ENCODE measurements at regions not wholly inside any gene's neighbourhood (a gene's known extent, or its start where the extent isn't known, plus 50 kb on each side); places are given as distances from the start of the nearest gene placed in this dataset.

GRCh38 chr5:8478326-8478725 is 609.4 kb downstream of the MTRR start:
- no peaks in the 10 kb centered on the region for H3K27me3 ChIP-seq (ENCODE audit: insufficient read depth, low read depth, low read length)
- no peak overlapping the region for H3K4me2 ChIP-seq (ENCODE audit: low read length)
- no peaks in the 10 kb centered on the region for H3K79me2 ChIP-seq (replicated peaks; ENCODE audit: insufficient read depth, low read length)
- H3K36me3 ChIP-seq (ENCODE audit: insufficient read depth, low read length) = no peaks in the 10 kb centered on the region
- TF ChIP-seq CTCF (IDR thresholded peaks at IDR 0.05; ENCODE audit: poor library complexity, severe bottlenecking) = no peak
- TF ChIP-seq RAD21 (conservative IDR thresholded peaks at IDR 0.05) = no peak
- TF ChIP-seq REST (IDR thresholded peaks at IDR 0.05; ENCODE audit: borderline replicate concordance) = no peak
- no peak for TF ChIP-seq TAF1 (IDR thresholded peaks at IDR 0.05; ENCODE audit: low read depth)
- TF ChIP-seq POLR2AphosphoS5 (IDR thresholded peaks at IDR 0.05) = no peak
- TF ChIP-seq SMC3 (conservative IDR thresholded peaks at IDR 0.05; ENCODE audit: poor library complexity) = no peak
- no peak for TF ChIP-seq MXI1 (conservative IDR thresholded peaks at IDR 0.05; ENCODE audit: poor library complexity, severe bottlenecking)
- no peak for TF ChIP-seq EP300 (conservative IDR thresholded peaks at IDR 0.05; ENCODE audit: poor library complexity, severe bottlenecking)
- TF ChIP-seq EZH2 (IDR thresholded peaks at IDR 0.05; ENCODE audit: borderline replicate concordance, insufficient read depth, low read length, poor library complexity, severe bottlenecking) = no peak
- H3K9me3 ChIP-seq (ENCODE audit: low read length) = no peaks in the 10 kb centered on the region
- no peaks in the 10 kb centered on the region for H4K20me1 ChIP-seq (ENCODE audit: insufficient read depth)
- no peak overlapping the region for H3K4me3 ChIP-seq (ENCODE audit: low read length)
- no peak overlapping the region for H2AFZ ChIP-seq (ENCODE audit: low read depth, low read length)
- H3K27ac ChIP-seq (ENCODE audit: low read length) = no peak overlapping the region
- no peaks in the 10 kb centered on the region for H3K9me2 ChIP-seq (ENCODE audit: insufficient read depth, low read length)
- H3K9ac ChIP-seq (ENCODE audit: low read length) = no peak overlapping the region
- H3F3A ChIP-seq (ENCODE audit: insufficient read depth, low read length, poor library complexity, severe bottlenecking) = no peaks in the 10 kb centered on the region

- no peak overlapping the region for H3K9ac ChIP-seq (ENCODE audit: low read length)
Observed at GRCh38 chr5:8481007-8481406, 612.1 kb downstream of the MTRR start.

More at GRCh38 chr5:8481007-8481406, 612.1 kb downstream of the MTRR start:
- H3K9me3 ChIP-seq (ENCODE audit: low read length) = no peaks in the 10 kb centered on the region
- H3K79me2 ChIP-seq (replicated peaks; ENCODE audit: insufficient read depth, low read length) = no peaks in the 10 kb centered on the region
- no peak overlapping the region for H3K27ac ChIP-seq (ENCODE audit: low read length)
- no peaks in the 10 kb centered on the region for H3K9me2 ChIP-seq (ENCODE audit: insufficient read depth, low read length)
- no peak overlapping the region for H3K4me3 ChIP-seq (ENCODE audit: low read length)
- no peaks in the 10 kb centered on the region for H3K36me3 ChIP-seq (ENCODE audit: insufficient read depth, low read length)
- TF ChIP-seq EZH2 (IDR thresholded peaks at IDR 0.05; ENCODE audit: borderline replicate concordance, insufficient read depth, low read length, poor library complexity, severe bottlenecking) = no peak
- TF ChIP-seq TAF1 (IDR thresholded peaks at IDR 0.05; ENCODE audit: low read depth) = no peak
- no peak for TF ChIP-seq MXI1 (conservative IDR thresholded peaks at IDR 0.05; ENCODE audit: poor library complexity, severe bottlenecking)
- no peak for TF ChIP-seq CTCF (IDR thresholded peaks at IDR 0.05; ENCODE audit: poor library complexity, severe bottlenecking)
- TF ChIP-seq RAD21 (conservative IDR thresholded peaks at IDR 0.05) = no peak
- TF ChIP-seq REST (IDR thresholded peaks at IDR 0.05; ENCODE audit: borderline replicate concordance) = no peak
- TF ChIP-seq EP300 (conservative IDR thresholded peaks at IDR 0.05; ENCODE audit: poor library complexity, severe bottlenecking) = no peak
- no peak for TF ChIP-seq POLR2AphosphoS5 (IDR thresholded peaks at IDR 0.05)
- no peak for TF ChIP-seq SMC3 (conservative IDR thresholded peaks at IDR 0.05; ENCODE audit: poor library complexity)
- H3K27me3 ChIP-seq (ENCODE audit: insufficient read depth, low read depth, low read length) = no peaks in the 10 kb centered on the region
- no peak overlapping the region for H3K4me2 ChIP-seq (ENCODE audit: low read length)
- H2AFZ ChIP-seq (ENCODE audit: low read depth, low read length) = no peak overlapping the region
- no peaks in the 10 kb centered on the region for H4K20me1 ChIP-seq (ENCODE audit: insufficient read depth)
- no peaks in the 10 kb centered on the region for H3F3A ChIP-seq (ENCODE audit: insufficient read depth, low read length, poor library complexity, severe bottlenecking)

All from neural cell (in vitro differentiated cells).